Hematopoietic multipotent progenitor cell treated with erythropoietin and hydrocortisone succinate and interleukin-3 and kit ligand, for 15 days (in vitro differentiated cells): ENCODE measurements at regions not wholly inside any gene's neighbourhood (a gene's known extent, or its start where the extent isn't known, plus 50 kb on each side); places are given as distances from the start of the nearest gene placed in this dataset.
"Not testable (repeated sequence)": the region's sequence is repeated elsewhere in the genome, so short reads cannot be mapped to it uniquely, and the experiment has no call there.

Source experiments
- DNase-seq: peaks from one replicate; pipeline ENCODE4 v3.0.0-alpha.2; 2015; ENCODE audit warnings: low spot score

DNA sequence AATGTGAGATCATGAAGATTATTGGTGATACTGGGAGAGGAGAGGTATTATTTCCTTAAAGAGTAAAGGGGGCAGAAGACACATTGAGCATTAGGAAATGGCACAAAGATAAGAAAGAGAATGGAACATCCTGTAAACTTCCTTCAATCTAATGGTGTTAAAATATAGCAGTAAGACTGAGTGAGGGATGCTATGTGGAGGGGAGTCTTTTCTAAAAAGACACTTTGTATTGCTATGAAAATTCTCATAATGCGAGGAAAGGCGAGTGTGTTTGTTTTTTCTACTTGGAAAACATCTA is 405.2 kb downstream of the ARL4A start:
- DNase-seq: no peak

DNA sequence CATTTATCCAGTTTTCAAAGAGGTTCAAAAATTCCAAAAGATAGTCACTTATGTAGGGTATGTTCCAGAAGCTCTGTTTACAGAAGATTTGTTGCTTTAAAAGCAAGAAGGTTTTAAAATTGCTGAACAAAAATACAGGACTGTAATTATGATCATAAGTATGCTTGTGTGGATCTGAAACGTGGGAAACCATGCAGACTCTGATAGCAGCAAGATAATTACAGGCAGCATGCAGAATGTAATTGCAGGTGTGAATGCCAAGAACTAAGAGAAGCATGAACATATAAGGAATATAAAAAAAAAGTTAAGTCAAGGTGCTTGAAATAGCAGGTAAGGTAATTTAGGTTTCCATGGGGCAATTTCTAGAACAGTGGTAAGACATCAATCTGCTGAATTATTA is 405.7 kb downstream of the ARL4A start:
- DNase-seq: no peak

DNA sequence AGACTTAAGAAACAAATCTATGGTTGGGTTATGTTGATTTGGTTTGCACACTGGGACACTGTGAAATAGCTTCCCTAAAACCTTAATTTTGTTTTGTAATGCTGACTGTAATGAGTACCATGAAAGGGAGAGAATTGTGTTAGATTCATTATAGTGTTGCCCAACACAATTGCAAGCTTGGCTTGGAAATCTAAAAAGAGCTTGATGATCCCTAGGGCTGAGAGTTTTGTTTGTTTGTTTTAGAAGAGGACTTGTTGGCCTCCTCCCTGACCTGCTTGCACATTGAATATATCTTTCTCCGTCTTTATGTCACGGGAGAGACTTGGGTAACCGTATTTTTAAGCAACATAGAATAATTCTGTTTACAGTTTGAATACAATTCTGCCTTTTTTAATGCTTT is 410.1 kb downstream of the ARL4A start:
- DNase-seq: no peak

DNA sequence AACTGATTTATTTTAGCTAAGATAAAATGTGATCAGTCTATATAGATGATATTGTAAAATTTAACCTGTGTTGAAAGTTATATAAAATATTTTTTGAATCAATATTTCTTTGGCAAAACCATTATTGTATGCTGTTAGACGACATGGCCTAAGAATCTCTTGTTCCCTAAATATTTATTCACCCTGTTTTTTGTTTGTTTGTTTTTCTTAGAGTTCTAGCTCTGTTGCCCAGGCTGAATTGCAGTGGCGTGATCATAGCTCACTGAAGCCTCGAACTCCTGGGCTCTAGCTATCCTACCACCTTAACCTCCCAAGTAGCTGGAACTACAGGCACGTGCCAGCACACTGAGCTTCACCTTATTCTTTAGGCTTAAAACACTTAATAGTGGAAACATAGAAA is 410.7 kb downstream of the ARL4A start:
- no peak for DNase-seq

DNA sequence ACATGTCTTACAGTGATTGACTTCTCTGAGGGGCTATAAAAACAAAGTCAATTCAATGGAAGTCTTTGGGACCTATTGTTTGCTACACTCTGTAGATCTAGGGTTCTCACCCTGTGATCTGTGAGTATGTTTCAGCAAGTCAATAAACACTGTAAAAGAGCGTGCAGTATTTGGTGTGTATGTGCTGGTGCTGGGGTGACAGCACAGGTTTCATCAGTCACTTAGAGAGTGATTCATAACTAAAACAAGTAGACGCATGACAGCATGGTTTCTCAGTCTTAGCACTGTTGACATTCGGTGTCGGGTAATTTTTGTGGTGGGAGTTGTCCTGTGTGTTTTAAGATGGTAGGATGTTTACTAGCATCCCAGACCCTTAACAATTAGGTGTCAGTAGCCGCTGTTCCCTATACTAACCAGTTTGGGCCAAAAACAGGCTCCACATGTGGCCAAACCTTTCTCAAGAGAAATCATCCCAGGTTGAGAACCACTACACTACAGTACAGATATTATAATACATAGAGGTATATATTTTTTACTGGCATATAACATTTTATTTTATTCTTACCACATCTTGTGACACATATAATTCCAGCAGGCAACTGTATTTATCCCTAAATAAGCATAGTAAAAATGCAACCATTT is 411.8 kb downstream of the ARL4A start:
- DNase-seq: no peak

DNA sequence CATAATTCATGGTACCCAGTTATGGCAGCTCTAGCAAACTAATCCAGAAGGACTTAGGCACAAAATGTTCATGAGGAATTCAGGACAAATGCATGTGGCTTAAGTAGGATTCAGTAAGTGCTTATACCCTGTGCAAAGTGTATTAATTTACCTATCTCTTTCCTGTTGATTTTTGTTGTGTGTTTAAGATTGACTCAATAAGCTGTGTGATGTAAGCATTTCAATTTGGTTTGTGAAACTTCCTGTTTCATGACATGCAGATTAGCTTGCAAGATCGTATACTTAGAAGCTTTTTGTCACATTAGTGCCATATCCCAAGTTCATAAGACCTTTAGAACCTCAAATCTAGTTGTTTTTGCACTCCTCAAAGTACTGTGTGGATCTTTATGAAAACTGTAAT is 416.7 kb downstream of the ARL4A start:
- no peak for DNase-seq

DNA sequence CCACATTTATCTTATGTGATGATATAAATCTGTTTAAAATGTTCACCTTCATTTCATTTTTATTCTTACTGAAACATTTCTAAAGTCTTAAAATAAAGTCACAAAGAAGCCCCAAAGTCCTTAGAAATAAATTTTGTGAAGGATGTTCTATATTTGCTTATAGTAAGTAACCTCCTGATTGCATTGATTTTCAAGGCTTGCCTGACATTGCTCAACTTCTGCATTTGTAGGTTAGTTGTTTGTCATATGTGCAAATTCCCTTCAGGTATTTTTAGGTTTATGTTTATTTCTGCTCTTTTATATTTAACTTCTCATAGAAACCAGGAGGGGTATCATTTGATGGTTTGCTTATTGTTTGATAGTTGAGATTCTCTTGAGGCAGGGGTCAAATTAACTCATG is 417.8 kb downstream of the ARL4A start:
- no peak for DNase-seq

DNA sequence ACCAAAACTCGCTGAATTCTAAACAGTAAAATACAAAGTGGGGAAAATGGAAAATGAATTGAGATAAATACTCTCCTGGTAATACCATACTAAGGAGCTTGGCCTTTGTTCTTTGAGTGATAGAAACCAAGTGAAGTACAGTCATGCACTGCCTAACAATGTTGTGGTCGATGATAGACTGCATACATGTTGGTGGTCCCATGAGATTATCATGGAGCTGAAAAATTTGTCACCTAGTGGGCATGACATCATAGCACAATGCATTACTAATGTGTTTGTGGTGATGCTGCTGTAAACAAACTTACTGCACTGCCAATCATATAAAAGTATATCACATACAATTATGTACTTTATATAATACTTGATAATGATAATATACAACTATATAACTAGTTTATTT is 419.1 kb downstream of the ARL4A start:
- DNase-seq: no peak

DNA sequence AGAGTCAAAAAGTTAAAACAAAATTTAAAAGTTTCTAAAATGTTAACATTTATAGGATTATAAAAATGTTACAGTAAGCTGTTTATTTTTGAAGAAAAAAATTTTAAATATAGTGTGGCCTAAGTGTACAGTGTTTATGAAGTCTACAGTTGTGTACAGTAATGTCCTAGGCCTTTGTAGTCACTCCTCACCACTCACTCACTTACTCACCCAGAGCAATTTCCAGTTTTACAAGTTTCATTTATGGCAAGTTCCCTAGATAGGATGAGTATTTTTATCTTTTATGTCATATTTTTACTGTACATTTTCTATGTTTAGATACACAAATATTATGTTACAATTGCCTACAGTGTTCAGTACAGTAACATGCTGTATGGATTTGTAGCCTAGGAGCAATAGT is 419.9 kb downstream of the ARL4A start:
- DNase-seq: no peak

DNA sequence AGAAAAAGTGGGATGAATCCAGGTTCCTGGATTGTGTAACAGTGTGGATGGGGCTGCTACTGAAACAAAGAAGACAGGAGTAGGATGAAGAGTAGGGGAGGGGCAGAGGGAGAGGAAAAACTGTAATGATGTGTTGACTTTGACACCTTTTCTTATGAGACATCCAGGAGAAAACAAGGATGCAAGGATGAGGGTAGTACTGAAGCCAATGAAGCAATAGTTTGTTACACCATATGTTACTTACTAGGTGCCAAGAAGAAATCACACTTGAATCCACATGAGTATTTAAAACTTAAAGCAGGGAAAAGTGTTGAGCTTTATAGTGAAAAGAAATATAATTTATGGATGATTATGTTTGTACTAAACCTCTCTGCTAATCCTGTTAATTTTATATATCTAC is 420.6 kb downstream of the ARL4A start:
- no peak for DNase-seq

DNA sequence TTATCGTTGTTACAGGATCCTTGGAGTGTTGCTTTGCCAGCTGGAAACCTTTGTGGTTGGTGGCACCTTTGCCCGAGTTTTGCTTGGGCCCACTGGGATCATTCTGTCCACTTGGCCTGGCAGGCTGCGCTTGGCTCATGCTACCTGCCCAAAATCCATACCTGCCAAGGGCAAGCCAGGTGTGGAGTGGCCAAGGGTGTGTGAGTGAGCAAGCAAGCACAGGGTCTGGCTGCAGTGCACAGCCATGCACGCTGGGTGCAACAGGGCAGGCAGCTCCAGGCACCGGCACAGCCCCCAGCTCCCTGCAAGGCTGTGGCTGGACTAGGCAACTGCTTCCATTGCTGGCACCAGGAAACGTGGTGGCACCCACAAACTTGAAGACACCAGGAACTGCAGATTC is 421.8 kb downstream of the ARL4A start:
- no peak for DNase-seq

DNA sequence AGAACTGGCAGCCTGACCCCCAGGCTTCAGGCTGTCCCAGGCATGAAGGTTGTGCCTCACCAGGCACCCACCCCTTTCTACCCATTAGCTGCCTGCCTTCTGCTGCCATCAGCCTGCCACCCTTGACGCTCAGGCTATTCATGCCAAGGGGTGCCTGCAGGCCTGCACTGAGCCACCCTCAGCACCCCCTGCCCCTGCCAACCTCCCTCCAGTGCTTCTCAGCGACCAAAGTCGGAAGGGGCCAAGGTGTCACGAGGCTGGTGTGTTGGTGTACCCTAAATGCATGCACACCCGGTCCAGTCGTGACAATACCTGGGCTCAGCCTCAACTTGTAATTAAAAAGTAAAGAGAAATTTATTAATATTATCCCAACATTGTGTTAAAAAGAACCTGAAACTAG is 422.7 kb downstream of the ARL4A start:
- no peak for DNase-seq

DNA sequence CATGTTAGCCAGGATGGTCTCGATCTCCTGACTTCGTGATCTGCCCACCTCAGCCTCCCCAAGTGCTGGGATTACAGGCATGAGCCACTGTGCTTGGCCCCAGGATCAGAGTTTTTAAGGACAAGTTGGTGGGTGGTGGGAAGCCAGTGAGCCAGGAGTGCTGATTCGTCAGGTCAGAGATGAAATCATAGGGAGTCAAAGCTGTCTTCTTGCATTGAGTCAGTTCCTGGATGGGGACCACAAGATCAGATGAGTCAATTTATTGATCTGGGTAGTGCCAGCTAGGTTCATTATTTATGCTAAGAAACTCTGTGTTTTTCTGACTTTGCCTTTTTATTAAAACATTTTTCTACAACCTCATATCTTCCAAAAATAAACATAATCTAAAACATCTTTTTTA is 423.8 kb downstream of the ARL4A start:
- DNase-seq: no peak

DNA sequence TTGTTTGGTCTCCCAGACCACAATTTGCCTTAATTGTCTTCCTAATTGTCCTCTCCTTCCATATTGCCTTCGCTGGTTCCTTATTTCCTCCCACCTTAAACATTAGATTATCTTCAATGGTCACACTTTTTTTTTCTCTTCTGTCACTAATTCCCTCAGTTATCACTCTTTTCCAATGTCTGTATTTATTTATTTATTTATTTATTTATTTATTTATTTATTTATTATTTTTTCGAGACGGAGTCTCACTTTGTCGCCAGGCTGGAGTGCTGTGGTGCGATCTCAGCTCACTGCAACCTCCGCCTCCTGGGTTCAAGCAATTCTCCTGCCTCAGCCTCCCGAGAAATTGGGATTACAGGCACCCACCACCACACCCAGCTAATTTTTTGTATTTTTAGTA is 426.8 kb downstream of the ARL4A start:
- not testable (repeated sequence) for DNase-seq

DNA sequence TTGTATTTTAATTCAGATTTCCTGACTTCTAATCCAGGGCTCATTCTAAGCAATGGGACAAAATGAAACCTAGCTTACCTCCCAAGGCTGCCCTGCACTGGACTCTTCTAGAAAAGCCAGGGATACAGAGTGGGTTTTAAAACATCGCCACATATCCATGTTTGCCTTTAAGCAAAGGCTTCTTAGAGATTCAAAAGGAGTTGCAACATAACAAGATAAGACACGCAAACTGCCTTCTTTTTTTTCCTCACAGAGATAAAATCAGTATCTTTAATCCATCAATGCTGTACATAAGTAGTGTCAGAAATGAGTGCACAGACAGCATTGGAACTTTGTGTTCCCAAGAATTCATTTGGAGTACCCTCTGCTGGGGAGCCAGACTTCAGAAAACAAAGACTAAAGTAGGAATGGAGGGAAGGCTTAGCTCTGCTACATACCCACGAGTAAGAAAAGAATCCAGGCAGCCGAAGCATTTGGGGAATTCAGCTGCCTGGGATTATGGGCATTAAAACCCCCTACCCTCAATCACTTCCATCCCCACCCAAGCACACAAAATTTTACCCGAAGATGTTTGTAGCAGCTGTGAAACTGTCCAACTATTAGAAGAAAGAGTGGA is 427.8 kb downstream of the ARL4A start:
- no peak for DNase-seq

DNA sequence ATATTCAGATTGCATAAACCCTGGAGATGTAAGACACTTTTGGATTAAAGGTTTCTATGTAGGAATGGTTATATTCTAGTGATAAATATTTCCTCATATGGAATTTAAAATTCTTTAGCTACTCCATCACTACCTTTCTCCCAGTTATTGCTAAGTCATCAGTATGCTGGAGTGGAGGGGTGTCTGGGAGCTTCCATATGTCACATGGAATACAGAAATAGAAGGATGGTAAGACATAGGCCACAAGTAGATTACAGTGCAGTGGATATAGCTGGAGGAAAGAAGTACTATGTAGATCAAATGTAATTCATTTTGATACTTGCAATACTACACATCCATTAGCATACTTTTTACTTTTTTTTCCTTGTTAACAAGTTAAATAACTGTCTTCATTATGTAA is 428.4 kb downstream of the ARL4A start:
- no peak for DNase-seq

DNA sequence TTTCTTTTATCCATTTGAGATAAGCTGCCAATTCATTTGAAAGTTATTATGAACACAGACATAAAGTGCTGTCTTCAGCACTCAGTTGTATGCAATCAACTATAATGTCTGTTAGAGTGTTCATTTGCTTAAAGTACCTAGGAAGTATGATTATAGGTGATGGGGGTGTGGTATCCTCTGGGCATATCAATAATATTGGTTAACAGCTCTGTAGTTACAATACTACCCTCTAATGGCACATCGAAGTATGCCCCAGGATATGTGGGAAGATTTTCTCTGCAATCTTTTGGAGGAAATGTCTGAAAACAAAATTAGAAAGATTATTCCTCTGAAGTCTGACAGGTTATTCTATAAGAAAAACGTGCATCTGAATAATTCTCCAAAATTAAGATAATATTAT is 429.7 kb downstream of the ARL4A start:
- DNase-seq: no peak

DNA sequence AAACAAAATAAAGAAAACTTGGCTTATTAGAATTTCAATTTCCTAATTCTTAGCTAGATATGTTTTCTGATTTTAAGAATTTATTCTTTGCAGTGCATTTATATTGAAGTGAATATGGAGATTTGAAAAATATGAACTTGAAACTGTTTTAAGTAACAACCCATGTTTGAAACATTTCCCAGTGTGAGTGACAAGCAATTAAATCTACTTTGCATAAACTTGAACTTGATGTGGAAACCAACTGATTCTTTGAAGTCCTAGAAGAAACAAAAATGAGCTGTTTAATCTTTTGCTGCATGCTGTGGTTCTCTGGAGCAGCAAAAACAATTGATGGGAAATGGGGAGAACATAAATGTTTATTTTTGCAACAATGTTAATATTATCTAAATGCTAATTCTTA is 430.2 kb downstream of the ARL4A start:
- DNase-seq: no peak

DNA sequence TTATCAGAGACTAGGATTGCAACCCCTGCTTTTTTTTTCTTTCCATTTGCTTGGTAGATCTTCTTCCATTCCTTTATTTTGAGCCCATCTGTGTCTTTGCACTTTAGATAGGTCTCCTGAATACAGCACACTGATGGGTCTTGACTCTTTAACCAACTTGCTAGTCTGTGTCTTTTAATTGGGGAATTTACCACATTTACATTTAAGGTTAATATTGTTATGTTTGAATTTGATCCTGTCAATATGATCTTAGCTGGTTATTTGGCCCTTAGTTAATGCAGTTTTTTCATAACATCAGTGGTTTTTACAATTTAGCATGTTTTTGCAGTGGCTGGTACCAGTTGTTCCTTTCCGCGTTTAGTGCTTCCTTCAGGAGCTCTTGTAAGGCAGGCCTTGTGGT is 437.2 kb downstream of the ARL4A start:
- not testable (repeated sequence) for DNase-seq

DNA sequence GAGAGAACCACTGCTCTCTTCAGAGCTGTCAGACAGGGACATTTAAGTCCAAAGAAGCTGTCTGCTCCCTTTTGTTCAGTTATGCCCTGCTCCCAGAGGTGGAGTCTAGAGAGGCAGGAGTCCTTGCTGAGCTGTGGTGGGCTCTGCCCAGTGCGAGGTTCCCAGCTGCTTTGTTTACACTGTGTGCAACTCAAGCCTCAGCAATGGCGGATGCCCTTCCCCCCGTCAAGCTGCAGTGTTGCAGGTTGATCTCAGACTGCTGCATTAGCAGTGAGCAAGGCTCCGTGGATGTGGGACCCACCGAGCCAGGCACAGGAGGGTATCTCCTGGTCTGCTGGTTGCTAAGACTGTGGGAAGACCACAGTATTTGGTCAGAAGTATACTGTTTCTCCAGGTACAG is 438.9 kb downstream of the ARL4A start:
- no peak for DNase-seq

DNA sequence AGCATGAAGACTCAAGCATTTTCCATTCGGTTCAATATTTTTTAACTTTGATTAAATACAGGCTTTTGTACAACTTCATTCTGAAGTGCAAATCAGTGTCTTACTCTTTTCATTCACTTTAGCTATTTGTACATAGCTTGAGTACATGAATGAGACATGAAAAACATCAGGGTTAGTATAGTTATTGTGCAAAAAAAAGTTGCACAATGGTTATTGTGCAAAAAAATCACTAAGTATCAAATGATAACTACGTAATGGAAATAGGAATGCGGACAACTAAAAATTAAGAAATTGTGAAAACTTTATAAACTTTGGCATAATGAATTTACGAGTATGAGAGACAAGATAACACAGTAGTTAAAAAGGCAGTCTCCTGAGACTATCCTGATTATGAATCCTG is 442.9 kb downstream of the ARL4A start:
- DNase-seq: no peak

DNA sequence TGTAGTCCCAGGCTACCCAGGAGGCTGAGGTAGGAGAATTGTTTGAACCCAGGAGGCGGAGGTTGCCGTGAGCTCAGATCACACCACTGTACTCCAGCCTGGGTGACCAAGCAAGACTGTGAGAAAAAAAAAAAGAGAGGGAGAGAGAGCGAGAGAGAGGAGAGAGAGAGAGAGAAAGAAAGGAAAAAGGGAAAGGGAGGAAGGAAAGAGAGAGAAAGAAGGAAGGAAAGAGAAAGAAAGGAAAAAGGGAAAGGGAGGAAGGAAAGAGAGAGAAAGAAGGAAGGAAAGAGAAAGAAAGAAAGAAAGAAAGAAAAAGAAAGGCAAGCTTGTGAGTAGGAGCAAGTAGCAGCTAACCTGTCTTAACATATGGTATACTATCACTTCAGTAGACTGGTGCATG is 443.5 kb downstream of the ARL4A start:
- not testable (repeated sequence) for DNase-seq

DNA sequence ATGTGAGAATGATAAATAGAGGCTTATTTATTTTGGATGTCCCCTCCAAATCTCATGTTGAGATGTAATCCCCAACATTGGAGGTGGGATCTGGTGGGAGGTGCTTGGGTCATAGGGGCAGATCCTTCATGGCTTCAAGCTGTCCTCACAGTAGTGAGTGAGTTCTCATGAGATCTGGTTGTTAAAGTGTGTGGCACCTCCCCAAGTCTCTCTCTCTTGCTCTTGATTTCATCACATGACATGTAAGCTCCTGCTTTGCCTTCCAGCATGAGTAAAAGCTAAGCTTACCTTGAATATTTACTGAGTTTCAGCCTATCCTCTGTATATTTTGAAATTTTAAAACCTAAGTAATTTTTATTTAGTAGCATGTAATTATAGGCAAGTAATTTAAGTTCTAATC is 444.9 kb downstream of the ARL4A start:
- no peak for DNase-seq

DNA sequence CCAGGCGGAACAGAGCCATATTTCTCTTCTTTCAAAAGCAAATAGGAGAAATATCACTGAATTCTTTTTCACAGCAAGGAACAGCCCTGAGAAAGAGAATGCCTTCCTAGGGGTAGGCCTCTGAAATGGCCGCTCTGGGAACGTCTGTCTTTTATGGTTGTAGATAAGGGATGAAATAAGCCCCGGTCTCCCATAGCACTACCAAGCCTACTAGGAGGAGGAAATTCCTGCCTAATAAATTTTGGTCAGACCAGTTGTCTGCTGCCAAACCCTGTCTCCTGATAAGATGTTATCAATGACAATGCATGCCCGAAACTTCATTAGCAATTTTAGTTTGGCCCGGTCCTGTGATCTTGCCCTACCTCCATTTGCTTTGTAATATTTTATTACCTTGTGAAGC is 448.9 kb downstream of the ARL4A start:
- DNase-seq: not testable (repeated sequence)

DNA sequence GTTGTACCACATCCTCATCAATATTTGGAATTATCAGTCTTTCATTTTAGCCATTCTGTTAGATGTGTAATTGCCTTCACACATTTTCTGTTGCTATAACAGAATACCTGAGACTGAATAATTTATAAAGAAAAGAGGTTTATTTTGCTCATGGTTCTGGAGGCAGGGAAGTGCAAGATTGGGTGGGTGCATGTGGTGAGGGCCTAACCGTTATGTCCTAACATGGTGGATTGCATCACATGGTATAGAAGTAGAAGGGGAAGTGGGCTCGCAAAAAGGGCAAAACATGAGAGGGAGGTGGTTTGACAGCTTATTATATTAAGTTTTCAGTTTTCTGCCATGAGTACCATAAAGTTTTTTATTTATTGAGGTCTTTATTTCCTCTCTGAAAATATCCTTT is 452.0 kb downstream of the ARL4A start:
- DNase-seq: no peak
